ENCODE measurements at regions not wholly inside any gene's neighbourhood (a gene's known extent, or its start where the extent isn't known, plus 50 kb on each side); places are given as distances from the start of the nearest gene placed in this dataset.

GRCh38 chr3:6248528-6248927 lies 612.4 kb upstream of the GRM7 start:
- Mint-ChIP-seq H3K4me1 (ENCODE audit: unreplicated experiment) (peaks cover 21% of the 10 kb centered on the region), H3K9me3 (no peaks in the 10 kb centered on the region), H3K4me3 (no peak overlapping the region)

GRCh38 chr3:6249679-6250078 lies 611.2 kb upstream of the GRM7 start:
- Mint-ChIP-seq H3K9me3 (no peaks in the 10 kb centered on the region), H3K4me3 (no peak overlapping the region), H3K36me3 (no peaks in the 10 kb centered on the region), H3K27me3 (no peaks in the 10 kb centered on the region), H3K4me1 (ENCODE audit: unreplicated experiment) (peaks cover 21% of the 10 kb centered on the region), H3K27ac (no peak overlapping the region)
- DNase-seq (ENCODE audit: extremely low spot score, unreplicated experiment) = no peak
- no peak for TF ChIP-seq CTCF (conservative IDR thresholded peaks at IDR 0.05)

More at GRCh38 chr3:6248528-6248927, 612.4 kb upstream of the GRM7 start:
- no peak overlapping the region for H3K27ac Mint-ChIP-seq
- DNase-seq (ENCODE audit: extremely low spot score, unreplicated experiment) = no peak
- no peaks in the 10 kb centered on the region for H3K36me3 Mint-ChIP-seq
- H3K27me3 Mint-ChIP-seq = no peaks in the 10 kb centered on the region
- no peak for TF ChIP-seq CTCF (conservative IDR thresholded peaks at IDR 0.05)

- TF ChIP-seq CTCF (conservative IDR thresholded peaks at IDR 0.05) = no peak
- H3K9me3 Mint-ChIP-seq = peaks cover under 1% of the 10 kb centered on the region
- no peak overlapping the region for H3K4me3 Mint-ChIP-seq
- H3K27me3 Mint-ChIP-seq = no peaks in the 10 kb centered on the region
- H3K36me3 Mint-ChIP-seq = no peaks in the 10 kb centered on the region
- no peak for DNase-seq (ENCODE audit: extremely low spot score, unreplicated experiment)
- H3K27ac Mint-ChIP-seq = no peak overlapping the region
- H3K4me1 Mint-ChIP-seq (ENCODE audit: unreplicated experiment) = peaks cover 21% of the 10 kb centered on the region
Observed at GRCh38 chr3:6250167-6250566, 610.7 kb upstream of the GRM7 start.

- Mint-ChIP-seq H3K4me1 (ENCODE audit: unreplicated experiment) (peaks cover 21% of the 10 kb centered on the region), H3K9me3 (peaks cover 6% of the 10 kb centered on the region), H3K27me3 (no peaks in the 10 kb centered on the region), H3K4me3 (no peak overlapping the region), H3K36me3 (no peaks in the 10 kb centered on the region), H3K27ac (no peak overlapping the region)
- no peak for DNase-seq (ENCODE audit: extremely low spot score, unreplicated experiment)
- TF ChIP-seq CTCF (conservative IDR thresholded peaks at IDR 0.05) = no peak
Observed at GRCh38 chr3:6251612-6252400, 609.1 kb upstream of the GRM7 start.

GRCh38 chr3:6254490-6254889 lies 606.4 kb upstream of the GRM7 start:
- Mint-ChIP-seq H3K4me1 (ENCODE audit: unreplicated experiment) (peaks cover 19% of the 10 kb centered on the region), H3K4me3 (no peak overlapping the region), H3K27me3 (no peaks in the 10 kb centered on the region), H3K9me3 (peaks cover 6% of the 10 kb centered on the region), H3K36me3 (no peaks in the 10 kb centered on the region), H3K27ac (no peak overlapping the region)
- TF ChIP-seq CTCF (conservative IDR thresholded peaks at IDR 0.05) = no peak
- DNase-seq (ENCODE audit: extremely low spot score, unreplicated experiment) = no peak
